Neural crest cell (in vitro differentiated cells): ENCODE measurements at regions not wholly inside any gene's neighbourhood (a gene's known extent, or its start where the extent isn't known, plus 50 kb on each side); places are given as distances from the start of the nearest gene placed in this dataset.
"Not testable (repeated sequence)": the region's sequence is repeated elsewhere in the genome, so short reads cannot be mapped to it uniquely, and the experiment has no call there.

Source experiments
- DNase-seq: peaks from one replicate; pipeline ENCODE4 v3.0.0; 2021; ENCODE audit warnings: low read depth, mixed read lengths, low spot score
- H3K27ac Mint-ChIP-seq: one replicate; pipeline ENCODE4 v1.8.0; 2021; ENCODE audit warnings: mild to moderate bottlenecking, mixed read lengths; ENCODE audit not compliant: unreplicated experiment
- H3K27me3 Mint-ChIP-seq: 2 replicates; pipeline ENCODE4 v1.8.0; 2021; ENCODE audit warnings: low read depth, mild to moderate bottlenecking, mixed read lengths
- H3K36me3 Mint-ChIP-seq: 2 replicates; pipeline ENCODE4 v1.8.0; 2021; ENCODE audit warnings: low read depth, mild to moderate bottlenecking, mixed read lengths
- H3K4me1 Mint-ChIP-seq: 2 replicates; pipeline ENCODE4 v1.8.0; 2021; ENCODE audit warnings: mixed read lengths
- H3K4me3 Mint-ChIP-seq: one replicate; pipeline ENCODE4 v1.8.0; 2021; ENCODE audit warnings: mild to moderate bottlenecking, mixed read lengths
- H3K9me3 Mint-ChIP-seq: 2 replicates; pipeline ENCODE4 v1.8.0; 2021; ENCODE audit warnings: mixed read lengths
- CTCF ChIP-seq: fragments of 200-600 bp; sonication (generic); conservative IDR thresholded peaks from 2 replicates; pipeline ENCODE4 v1.5.0; 2021; ENCODE audit warnings: antibody characterized with exemption, mild to moderate bottlenecking

- no peak overlapping the region for H3K4me3 Mint-ChIP-seq
- H3K9me3 Mint-ChIP-seq = no peaks in the 10 kb centered on the region
- H3K27me3 Mint-ChIP-seq = no peaks in the 10 kb centered on the region
- H3K4me1 Mint-ChIP-seq = no peaks in the 10 kb centered on the region
- no peak overlapping the region for H3K27ac Mint-ChIP-seq
- no peak for TF ChIP-seq CTCF
- H3K36me3 Mint-ChIP-seq = no peaks in the 10 kb centered on the region
- no peak for DNase-seq
Measured at GRCh38 chr6:80886475-80886874, 780.0 kb downstream of the BCKDHB start.

- no peak overlapping the region for H3K4me3 Mint-ChIP-seq
- no peak overlapping the region for H3K27ac Mint-ChIP-seq
- H3K27me3 Mint-ChIP-seq = no peaks in the 10 kb centered on the region
- DNase-seq = no peak
- H3K4me1 Mint-ChIP-seq = peaks cover 5% of the 10 kb centered on the region
- TF ChIP-seq CTCF = no peak
- peaks cover 22% of the 10 kb centered on the region for H3K9me3 Mint-ChIP-seq
- H3K36me3 Mint-ChIP-seq = no peaks in the 10 kb centered on the region
Measured at GRCh38 chr6:80872951-80873308, 766.5 kb downstream of the BCKDHB start.

GRCh38 chr6:80872199-80872950 is 765.9 kb downstream of the BCKDHB start:
- Mint-ChIP-seq H3K4me3 (no peak overlapping the region), H3K27ac (no peak overlapping the region), H3K4me1 (peaks cover 5% of the 10 kb centered on the region), H3K27me3 (no peaks in the 10 kb centered on the region), H3K36me3 (no peaks in the 10 kb centered on the region), H3K9me3 (peaks cover 19% of the 10 kb centered on the region)
- TF ChIP-seq CTCF = no peak
- DNase-seq = no peak

- Mint-ChIP-seq H3K4me3 (no peak overlapping the region), H3K36me3 (no peaks in the 10 kb centered on the region), H3K4me1 (no peaks in the 10 kb centered on the region), H3K9me3 (peaks cover 5% of the 10 kb centered on the region), H3K27me3 (no peaks in the 10 kb centered on the region), H3K27ac (no peak overlapping the region)
- no peak for DNase-seq
- TF ChIP-seq CTCF = no peak
Measured at GRCh38 chr6:80862756-80863155, 756.3 kb downstream of the BCKDHB start.

DNA sequence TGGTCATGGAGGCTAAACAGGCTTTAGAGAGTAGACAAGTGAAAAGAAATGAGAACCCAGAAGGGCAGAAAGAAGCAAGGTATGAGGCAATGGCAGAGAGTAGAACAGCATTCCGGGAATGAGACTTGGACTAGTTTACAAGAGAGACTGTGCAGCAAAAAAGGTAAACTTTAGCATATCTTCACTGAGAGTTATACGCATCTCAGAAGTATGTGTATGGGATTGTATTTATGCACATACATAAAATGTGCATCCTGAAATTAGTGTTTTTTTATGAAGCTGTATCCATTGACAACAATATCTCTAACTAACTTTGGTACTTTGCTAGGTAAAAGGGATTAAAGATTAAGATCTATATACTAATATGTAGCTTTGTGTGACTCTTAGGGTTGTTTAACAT is 753.6 kb downstream of the BCKDHB start:
- H3K36me3 Mint-ChIP-seq = no peaks in the 10 kb centered on the region
- no peak for DNase-seq
- H3K27ac Mint-ChIP-seq = no peak overlapping the region
- peaks cover 4% of the 10 kb centered on the region for H3K9me3 Mint-ChIP-seq
- H3K4me3 Mint-ChIP-seq = no peak overlapping the region
- no peak for TF ChIP-seq CTCF
- H3K27me3 Mint-ChIP-seq = no peaks in the 10 kb centered on the region
- no peaks in the 10 kb centered on the region for H3K4me1 Mint-ChIP-seq

DNA sequence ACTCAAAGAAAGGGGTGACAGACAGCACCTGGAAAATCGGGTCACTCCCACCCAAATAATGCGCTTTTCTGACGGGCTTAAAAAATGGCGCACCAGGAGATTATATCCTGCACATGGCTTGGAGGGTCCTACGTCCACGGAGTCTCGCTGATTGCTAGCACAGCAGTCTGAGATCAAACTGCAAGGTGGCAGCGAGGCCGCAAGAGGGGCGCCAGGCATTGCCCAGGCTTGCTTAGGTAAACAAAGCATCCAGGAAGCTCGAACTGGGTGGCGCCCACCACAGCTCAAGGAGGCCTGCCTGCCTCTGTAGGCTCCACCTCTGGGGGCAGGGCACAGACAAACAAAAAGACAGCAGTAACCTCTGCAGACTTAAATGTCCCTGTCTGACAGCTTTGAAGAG is 741.5 kb downstream of the BCKDHB start:
- not testable (repeated sequence) for H3K4me3 Mint-ChIP-seq, DNase-seq, H3K27me3 Mint-ChIP-seq, H3K36me3 Mint-ChIP-seq, H3K9me3 Mint-ChIP-seq, H3K4me1 Mint-ChIP-seq, H3K27ac Mint-ChIP-seq
